HG03045 (cell line): ENCODE measurements at regions not wholly inside any gene's neighbourhood (a gene's known extent, or its start where the extent isn't known, plus 50 kb on each side); places are given as distances from the start of the nearest gene placed in this dataset.

Experiments used
- ATAC-seq: cut with Tn5 transposase; IDR thresholded peaks from one replicate; pipeline ENCODE4 v1.9.1; 2021; ENCODE audit warnings: mild to moderate bottlenecking, moderate library complexity; ENCODE audit not compliant: unreplicated experiment

DNA sequence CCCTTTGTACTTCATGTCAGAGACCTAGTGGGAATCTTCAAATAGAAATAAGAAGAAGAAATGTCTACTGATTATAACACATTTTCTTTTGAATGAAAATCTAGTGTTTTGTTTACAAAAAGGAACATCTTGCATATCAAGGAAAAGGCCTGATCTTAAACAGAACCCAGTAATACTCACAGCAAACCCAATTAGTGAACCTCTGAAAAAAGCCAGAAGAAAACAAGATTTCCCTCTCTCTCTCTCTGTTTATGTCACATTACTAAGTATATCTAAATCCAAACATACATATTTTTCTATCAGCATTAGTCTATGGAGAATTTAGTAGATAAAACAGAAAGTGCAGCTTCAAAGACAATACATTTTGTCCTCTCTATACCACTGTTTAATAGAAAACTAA lies 457.9 kb downstream of the NR2F1-AS1 start:
- ATAC-seq = no peak

DNA sequence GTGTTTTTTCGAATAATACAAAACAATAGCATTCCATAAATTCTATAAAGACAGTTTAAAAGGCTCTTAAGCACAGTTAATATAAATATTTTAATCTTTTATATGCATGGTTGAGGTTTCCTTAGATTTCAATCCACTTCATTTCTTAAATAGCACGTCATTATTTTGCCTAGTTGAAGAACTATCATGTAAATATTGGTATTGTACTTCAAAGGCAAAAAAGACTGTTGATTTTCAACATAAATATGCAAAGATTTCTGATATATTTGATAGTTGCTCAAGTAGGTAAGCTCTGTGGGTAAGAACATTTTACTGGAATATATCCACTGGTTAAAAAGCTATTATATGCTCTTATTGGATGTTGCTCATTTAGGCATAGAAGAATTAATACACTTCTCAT lies 458.6 kb downstream of the NR2F1-AS1 start:
- ATAC-seq = no peak

DNA sequence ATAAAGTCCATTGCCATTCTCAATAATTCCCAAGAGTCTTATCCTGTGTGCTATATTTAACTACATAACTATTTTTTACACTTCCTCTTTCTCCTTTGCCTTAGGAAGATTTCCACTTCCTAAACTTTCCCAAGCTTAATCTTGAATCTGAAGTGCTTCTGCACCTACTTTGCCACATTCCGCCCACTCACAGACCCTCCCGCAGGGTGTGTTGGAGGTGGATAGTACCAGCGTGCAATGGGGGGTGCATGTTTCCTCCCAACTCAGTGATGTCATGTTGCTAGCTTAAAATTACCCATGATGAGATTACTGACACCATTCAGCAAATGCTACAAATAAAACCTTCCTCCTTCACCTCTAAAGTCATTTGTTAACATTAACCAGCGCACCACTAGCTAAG lies 460.2 kb downstream of the NR2F1-AS1 start:
- ATAC-seq = no peak

DNA sequence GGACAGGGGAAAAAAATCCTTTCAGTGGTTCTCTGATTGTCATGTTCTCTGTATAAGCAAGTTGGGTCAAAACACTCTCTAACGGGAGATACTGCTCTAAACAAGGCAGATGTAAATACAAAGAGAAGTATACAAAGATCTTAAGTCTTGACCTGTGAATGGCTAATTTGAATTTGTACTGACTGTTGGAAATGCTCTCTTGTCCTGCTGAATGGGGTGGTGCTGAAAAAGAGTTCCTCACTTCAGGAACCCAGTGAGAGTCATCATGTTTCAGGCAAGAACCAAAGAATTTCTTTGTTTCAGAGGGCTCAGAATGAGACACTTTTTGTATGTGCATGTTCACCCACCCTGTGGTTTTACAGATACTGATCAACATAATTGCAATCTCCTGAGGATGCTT lies 461.0 kb downstream of the NR2F1-AS1 start:
- no peak for ATAC-seq

DNA sequence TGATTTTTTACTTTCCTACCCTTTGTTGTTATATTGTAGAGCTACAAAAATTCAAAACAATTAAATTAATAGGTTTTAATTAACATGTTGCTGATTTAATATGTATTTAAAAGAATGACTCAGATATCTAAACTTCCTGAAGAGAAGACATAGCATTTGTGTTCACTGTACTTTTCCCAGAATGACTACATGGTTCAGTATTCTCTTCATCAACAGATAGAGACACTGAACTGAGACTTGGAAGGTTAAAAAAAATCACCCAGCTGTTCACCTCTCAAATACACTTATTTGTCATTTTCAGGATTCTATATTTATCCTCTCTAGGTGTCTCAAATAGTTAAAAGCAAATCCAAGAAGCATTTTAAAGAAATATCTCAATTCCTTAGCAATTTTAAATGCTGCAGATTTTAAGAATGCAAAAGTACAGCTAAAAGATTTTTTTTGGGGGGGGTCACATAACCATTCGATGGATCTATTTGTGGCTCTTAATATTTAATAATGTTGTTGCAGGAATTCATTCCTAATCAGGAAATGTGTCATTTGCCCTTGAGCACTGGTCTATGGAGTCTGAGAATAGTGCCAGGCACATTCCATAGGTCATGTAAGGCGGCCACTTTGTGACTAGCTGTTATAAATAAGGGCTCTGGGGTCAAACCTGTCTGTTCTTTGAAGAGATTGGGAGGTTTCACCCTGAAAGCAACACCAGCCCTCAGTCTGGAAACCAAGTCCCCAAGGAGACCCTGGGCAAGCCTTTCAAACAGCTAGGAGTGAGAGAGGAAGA lies 463.1 kb downstream of the NR2F1-AS1 start:
- ATAC-seq = no peak

DNA sequence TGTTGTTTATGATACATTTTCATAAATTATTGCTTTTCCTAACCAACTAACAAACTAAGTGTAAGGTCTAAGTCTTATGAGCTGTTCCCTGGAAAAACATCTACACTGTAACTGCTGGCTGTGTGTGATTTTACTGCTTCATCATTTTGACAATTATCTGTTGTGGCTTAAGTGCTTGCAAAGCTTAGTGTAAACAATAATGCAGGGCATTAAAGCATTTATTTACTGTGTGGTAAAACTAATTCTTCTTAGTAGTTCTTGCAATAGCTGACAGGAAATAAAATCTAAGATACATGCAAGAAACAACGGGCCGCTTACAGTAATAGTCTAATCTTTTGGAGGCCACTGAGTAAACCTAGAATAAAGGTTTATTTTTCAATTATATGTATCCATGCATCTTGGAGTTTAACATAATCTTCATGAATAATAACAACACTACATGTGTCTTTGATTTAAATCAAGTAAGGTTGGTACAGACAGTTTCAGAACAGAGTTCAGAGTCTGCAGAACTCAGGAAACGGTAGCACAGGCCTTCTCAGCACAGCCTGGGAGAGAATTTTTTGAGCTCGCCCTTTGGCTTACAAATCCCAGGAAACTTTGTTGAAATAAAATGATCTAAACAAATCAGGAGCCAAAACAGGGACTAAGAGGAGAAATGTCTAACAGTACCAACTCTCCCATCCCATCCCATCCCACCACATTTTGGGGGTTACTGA lies 473.1 kb downstream of the NR2F1-AS1 start:
- no peak for ATAC-seq

DNA sequence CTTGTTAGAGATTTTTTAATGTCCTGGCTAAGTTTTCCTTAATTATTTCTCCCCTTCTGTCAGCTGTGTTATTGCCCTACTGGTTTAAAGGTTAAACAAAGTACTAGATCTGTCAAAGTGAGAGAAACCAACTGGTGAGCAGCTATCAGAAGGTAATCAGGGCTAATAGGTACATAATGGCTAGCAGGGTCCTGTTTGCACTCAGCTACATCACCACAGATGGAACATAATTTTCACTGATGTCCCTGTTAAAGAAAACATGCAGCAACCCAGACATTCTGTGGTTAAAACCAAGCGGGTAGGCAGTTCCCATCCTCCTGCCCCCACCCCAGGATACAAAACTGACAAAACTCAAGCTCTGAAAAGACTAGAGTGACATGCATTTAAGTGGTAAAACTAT lies 473.9 kb downstream of the NR2F1-AS1 start:
- ATAC-seq = no peak

DNA sequence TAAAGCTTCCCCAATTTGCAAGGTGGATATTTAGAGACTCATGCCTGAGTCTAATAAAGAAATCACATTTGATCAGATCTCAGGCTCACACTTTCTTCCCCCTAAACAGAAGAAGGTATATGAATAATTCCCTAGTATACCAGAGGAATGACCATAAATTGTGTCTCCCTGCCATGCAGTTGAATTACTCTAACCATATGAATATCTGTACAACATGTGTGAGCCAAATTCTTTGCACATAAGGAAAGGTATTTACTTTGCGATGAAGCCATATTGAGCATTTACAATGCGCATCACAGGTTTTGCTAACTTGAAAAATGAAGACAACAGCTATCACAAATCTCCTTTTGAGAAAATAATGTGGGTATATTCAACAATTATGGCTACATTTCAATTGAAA lies 479.4 kb downstream of the NR2F1-AS1 start:
- ATAC-seq = no peak

DNA sequence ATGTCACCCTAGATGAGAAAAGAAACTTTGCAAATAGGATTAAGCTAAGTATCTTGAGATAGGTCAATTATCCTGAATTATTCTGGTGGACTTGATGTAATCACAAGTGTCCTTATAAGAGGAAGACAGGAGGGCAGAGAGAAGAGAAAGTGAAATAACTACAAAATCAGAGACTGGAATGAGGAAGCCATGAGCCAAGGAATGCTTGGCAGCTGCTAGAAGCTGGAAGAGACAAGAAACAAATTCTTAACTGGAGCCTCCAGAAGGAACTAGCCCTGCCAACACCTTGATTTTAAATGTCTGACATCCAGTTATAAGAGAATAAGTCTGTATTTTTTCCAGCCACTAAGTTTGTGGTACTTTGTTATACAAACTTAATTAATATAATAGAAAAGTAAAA lies 480.0 kb downstream of the NR2F1-AS1 start:
- no peak for ATAC-seq

DNA sequence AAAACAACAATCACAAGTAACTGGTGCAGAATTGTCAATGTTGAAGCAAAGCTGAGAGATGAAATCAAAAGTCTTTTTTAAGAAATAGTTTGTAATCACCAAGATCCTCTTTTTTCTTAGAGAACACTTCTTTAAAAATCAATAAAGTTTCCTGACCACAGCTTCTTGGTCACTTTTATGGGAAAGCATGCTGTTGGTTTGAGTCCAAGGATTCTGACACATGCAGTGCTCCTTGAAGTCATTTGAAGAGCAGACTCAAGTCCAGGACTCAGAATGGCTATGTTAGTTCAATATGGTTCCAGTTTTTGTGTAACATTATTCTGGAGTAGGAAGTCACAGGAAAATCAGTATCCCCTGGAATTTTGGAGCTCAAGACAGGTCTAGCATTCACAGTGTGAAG lies 480.6 kb downstream of the NR2F1-AS1 start:
- no peak for ATAC-seq

DNA sequence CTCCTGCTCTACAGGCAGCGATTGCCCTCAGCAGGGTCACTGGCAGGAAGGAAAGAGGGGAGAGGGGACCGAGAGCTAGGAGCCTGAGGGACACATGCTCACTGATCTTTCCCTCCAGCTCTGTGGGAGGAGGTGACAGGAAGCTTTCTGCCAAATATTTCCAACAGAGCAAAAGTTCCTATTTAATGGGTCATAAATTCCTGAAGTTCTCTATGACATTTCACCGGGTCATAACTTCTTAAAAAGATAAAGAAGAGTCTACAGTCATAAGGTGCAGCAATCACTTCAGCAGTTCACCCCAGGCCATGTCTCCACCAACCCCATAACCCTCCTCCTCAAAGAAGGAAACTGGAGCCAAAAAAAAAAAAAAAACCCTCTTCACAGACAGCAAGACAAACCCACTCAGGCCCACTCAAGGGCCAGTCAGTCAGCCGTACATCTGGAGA lies 481.1 kb downstream of the NR2F1-AS1 start:
- no peak for ATAC-seq

DNA sequence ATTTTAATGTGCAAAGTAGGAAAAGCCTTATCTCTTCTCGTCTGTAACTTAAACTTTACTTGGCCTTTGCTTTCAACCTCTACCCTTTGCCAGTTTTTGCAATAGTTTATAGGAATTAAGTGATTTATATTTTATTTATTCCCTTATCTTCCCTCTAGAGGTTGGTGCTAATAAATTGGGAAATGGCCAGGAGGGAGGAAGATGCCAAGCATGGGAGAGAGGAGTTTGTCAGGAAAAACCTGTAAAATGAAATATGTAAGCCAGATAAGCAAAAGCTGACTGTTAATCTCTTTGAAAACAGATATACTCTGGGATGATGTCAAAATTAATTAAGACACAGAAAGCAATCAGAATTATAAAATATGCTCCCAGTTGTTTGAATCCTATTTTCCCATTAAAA lies 484.5 kb downstream of the NR2F1-AS1 start:
- no peak for ATAC-seq

DNA sequence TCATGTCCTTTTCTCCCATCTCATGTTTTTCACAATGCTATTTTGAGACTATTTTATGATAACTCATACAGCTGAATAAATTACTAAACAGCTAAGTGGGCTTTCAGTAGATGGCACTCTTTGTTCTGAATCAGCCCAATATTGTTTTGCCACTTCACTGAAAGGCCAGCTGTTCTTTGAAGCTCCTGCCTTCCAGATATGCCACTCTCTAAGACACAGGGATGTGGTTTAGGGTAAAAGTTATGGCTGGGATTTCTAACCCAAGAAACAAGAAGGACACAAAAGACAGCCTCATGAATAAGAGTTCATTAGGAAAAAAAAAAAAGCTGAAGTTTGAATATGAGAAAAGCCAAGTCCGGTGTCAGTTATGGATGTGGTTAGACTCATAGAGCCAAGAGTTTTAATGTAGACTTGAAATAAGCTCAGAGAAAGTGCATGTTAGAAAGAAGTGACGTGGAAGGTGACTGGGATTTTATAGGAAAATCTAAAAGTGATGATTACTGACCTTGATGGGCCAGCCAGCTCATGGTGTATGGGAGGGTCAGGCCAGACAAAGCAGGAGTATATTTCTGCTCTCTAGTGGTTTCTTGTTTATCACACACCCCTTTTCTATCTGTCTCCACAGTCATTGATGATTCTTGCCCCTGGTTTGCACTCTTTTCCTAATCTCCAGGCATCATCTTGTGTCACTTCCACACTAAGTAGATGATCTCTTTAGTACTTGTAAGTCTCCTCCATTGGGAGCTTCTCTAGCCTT lies 488.5 kb downstream of the NR2F1-AS1 start:
- ATAC-seq = no peak

DNA sequence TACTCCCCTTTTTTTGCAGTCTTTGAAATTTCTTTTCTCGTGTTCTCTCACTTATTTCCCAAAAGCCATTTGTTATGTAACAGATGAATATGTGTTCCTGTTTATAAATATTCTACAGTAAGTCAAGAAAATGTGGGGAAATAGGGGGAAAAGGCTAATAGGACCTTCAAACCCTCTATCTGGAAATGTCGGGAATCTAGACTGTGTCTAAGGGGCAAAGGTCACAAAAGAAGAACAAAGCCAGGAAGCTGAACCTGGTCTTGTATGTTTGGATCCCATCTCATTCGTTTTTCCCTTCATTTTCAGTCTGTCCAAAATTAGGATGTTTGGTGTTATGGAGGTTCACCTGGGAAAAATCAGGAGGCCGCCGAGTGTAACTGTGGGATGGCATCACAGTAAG lies 490.3 kb downstream of the NR2F1-AS1 start:
- ATAC-seq = no peak

DNA sequence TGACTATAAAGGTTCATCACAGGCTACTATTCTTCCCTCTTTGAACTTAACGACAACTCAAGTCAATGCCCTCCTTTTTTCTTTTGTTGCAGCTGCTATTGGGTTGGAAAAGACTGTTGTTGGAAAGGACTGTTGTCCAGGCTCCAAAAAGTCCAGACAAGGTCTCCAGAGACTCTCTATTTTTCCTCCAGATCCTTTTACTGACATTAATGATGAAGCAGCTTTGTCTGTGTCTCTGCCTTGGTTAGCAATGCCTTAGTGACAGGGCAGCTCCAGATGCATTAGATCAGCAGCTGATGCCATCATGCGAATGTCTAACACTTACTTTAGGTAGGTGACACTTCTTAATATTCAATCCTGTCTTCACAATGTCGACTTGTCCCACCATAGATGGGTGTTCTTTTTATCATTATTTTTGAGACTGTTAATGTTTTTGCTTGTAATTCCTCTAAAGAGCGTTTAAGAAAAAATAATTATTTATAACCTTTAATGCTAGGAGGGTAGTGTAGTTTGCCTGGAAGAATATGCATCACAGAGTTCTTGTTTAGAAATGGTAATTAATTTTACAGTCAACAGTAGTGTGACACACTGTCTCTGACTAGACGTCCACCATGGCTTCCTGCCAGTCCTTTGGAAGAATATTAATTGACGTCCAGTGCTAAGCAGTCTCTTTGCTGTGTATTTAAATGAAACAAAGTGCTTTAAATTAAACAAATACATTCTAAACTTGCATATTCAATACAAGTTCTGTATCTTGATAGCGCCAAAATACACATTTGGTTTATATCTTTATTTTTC lies 492.2 kb downstream of the NR2F1-AS1 start:
- ATAC-seq = no peak

DNA sequence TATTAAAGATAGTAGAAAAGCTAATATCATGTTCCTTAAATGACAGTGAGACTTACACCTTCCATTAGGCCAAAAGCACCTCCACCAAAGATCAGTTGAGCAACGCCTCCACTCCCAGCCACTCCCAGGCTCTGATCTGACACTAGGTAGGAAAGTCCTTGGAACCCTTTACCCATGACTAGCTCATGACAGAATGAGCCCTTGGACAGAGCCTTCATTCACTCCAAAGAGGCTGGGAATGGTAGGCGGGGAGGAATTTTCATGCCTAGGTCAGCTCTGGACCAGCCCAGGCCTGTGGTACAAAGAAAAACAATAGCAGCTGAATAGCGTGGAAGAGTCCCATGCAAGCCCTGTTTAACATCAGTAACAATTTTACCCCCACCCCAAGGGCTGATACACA lies 493.7 kb downstream of the NR2F1-AS1 start:
- no peak for ATAC-seq

DNA sequence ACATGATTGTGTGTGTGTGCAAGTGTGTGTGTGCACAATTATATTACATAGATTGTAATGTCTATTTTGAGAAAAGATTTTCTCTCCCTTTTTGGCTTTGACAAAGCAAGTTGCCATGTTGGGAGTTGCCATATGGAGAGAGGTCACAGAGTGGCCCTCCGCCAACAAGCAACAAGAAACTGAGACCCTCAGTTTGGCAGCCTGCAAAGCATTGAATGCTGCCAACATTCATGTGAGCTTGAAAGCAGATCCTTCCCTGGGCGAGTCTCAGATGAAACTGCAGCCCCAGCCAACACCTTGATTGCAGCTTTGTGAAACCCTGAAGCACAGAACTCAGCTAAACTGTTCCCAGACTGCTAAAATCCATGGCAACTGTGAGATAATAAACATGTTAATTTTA lies 498.0 kb downstream of the NR2F1-AS1 start:
- ATAC-seq = no peak

DNA sequence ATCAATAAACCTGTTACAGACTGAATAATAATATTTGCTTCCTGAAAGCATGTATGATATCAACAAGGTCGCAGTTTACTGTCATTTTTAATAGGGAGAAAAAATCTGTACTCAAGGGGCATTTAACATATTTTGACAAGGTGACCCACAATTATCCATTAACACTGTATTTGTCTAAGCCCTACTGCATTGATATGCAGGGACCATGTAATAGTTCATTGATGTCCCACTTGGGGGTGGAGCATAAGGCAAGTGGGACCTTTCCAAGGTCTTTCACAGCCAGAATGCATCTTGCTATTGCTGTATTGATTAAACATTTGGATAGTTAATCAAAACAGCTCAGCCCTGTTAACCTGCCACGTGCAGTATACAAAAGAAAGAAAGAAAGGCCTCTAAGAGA lies 502.0 kb downstream of the NR2F1-AS1 start:
- ATAC-seq = no peak

DNA sequence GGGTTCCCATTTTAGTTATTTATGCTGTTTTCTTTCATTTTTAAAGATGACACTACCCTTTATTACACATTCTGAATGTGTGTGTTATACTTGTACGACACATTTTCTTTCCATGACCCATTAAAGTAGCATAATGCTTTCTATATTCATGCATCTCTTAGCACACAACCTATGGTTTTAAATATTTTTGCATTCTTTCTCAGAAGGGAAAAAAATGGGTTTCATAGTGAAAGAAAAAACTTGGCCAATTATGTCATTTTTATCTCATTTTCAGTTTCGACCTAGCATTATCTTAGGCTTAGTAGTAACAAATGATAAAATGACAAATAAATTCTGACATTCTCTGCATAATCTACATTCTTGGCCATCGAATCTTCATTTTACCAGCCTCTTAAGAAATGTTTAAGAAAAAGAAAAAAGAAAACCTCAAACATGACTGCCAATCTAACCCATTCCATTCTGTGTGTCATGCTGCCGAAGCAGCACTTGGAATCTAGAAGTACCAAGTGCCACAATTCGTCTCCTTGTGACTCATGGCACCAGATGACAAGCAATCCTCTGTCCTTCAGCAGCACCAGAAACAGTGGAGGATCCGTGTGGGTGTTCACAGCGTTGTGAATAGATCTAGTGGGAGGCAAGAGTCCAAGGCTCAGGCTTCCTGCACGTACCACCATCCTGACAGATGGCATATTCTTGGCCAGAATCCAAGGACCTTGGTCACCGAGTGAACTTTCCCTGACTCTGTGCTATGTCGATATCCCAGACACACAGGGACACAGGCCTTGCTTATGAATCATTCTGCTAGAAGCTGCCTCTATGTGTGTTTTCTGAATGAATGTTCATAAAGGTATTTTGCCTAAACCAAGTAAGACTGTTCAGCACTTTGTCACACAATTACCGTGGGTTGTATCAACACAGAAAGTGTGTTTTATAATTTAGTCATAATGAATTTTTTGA lies 502.7 kb downstream of the NR2F1-AS1 start:
- peak; percentile 72 for ATAC-seq

DNA sequence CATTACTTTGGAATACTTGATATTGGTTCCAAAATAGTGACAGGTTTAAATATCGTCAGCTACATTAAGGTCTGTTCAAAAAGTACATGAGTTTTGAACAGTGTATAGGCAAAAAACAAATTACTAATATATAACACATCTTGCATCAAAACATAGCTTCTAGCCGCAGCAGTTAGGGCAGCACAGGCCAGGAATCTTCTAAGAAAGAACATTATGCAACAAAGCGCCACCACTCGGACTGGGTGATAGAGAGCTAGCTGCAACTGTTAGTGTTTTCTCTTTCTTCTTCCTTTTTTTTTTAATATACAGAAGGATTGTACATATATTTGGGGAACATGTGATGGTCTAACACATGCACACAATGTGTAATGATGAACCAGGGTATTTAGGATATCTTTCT lies 504.5 kb downstream of the NR2F1-AS1 start:
- ATAC-seq = no peak
